ENCODE measurements at regions not wholly inside any gene's neighbourhood (a gene's known extent, or its start where the extent isn't known, plus 50 kb on each side); places are given as distances from the start of the nearest gene placed in this dataset.

- TF ChIP-seq CTCF (IDR thresholded peaks at IDR 0.05; ENCODE audit: poor library complexity, severe bottlenecking): no peak
- no peak for TF ChIP-seq EZH2 (IDR thresholded peaks at IDR 0.05; ENCODE audit: borderline replicate concordance, insufficient read depth, low read length, poor library complexity, severe bottlenecking)
- TF ChIP-seq MXI1 (conservative IDR thresholded peaks at IDR 0.05; ENCODE audit: poor library complexity, severe bottlenecking): no peak
- no peak for TF ChIP-seq EP300 (conservative IDR thresholded peaks at IDR 0.05; ENCODE audit: poor library complexity, severe bottlenecking)
These were observed 425.7 kb upstream of the NFE2L3 start for GRCh38 chr7:25726170-25726780.

All from neural cell (in vitro differentiated cells).